ENCODE measurements at regions not wholly inside any gene's neighbourhood (a gene's known extent, or its start where the extent isn't known, plus 50 kb on each side); places are given as distances from the start of the nearest gene placed in this dataset.

- TF ChIP-seq ZNF263 (CRISPR knock-in tag; IDR thresholded peaks at IDR 0.05) (no peak), SIN3A (IDR thresholded peaks at IDR 0.05; ENCODE audit: borderline replicate concordance, low read depth, low read length) (no peak)
Observed at GRCh38 chr7:81154565-81154964, 235.7 kb upstream of the SEMA3C start.

Measured in HepG2 (cell line).